Neural cell (in vitro differentiated cells): ENCODE measurements at regions not wholly inside any gene's neighbourhood (a gene's known extent, or its start where the extent isn't known, plus 50 kb on each side); places are given as distances from the start of the nearest gene placed in this dataset.

ENCODE experiments used
- EP300 ChIP-seq: fragments of 450-650 bp; conservative IDR thresholded peaks from 2 replicates; pipeline ENCODE4 v1.6.1; 2014; ENCODE audit warnings: antibody characterized with exemption, mild to moderate bottlenecking, moderate library complexity; ENCODE audit not compliant: poor library complexity, severe bottlenecking
- EZH2 ChIP-seq: fragments of 200-600, 300-800 bp; shearing (Covaris generic), sonication (generic); IDR thresholded peaks from 2 replicates; pipeline ENCODE4 v1.6.1; 2014; ENCODE audit warnings: antibody characterized with exemption, low read length, borderline replicate concordance, mild to moderate bottlenecking; ENCODE audit not compliant: insufficient read depth, poor library complexity, severe bottlenecking
- MXI1 ChIP-seq: fragments of 450-650 bp; conservative IDR thresholded peaks from 2 replicates; pipeline ENCODE4 v1.6.1; 2014; ENCODE audit warnings: antibody characterized with exemption, mild to moderate bottlenecking; ENCODE audit not compliant: poor library complexity, severe bottlenecking
- POLR2AphosphoS5 ChIP-seq: IDR thresholded peaks from 2 replicates; pipeline ENCODE4 v1.6.1; 2012
- SMC3 ChIP-seq: fragments of 450-650 bp; conservative IDR thresholded peaks from 2 replicates; pipeline ENCODE4 v1.6.1; 2014; ENCODE audit warnings: antibody characterized with exemption, mild to moderate bottlenecking, moderate library complexity; ENCODE audit not compliant: poor library complexity
- TAF1 ChIP-seq: IDR thresholded peaks from 2 replicates; pipeline ENCODE4 v1.6.1; 2012; ENCODE audit warnings: low read depth
- TF ChIP-seq, protein P1 (sequence below): fragments of 450-650 bp; IDR thresholded peaks from 2 replicates; pipeline ENCODE4 v1.5.1; 2014; ENCODE audit warnings: antibody characterized with exemption, mild to moderate bottlenecking, moderate library complexity; ENCODE audit not compliant: poor library complexity, severe bottlenecking
- TF ChIP-seq, protein P2 (sequence below): IDR thresholded peaks from 2 replicates; pipeline ENCODE4 v1.6.1; 2012; ENCODE audit warnings: borderline replicate concordance

DNA sequence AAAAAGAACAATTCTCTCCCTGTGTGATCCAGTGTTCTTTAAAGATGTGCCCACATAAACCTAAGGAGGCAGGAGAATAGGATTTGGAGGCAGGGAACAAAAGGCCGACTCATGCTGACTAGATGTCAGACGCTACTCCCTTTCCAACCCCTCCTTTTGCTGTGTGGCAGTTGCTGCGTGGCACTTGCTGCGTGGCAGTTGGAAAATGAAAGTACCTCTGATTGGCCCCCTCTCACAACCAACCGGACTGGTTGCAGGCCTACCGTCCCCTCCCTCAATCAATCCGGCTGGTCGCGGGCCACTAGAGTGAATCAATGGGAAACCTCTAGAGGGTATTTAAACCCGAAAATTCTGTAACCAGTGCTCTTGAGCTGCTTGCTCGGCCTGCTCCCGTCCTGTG lies 551.0 kb downstream of the KIF4B start:
- TF ChIP-seq SMC3 (no peak), POLR2AphosphoS5 (no peak), TAF1 (no peak), EP300 (no peak), EZH2 (no peak), MXI1 (no peak)
- TF ChIP-seq, protein P1, sequence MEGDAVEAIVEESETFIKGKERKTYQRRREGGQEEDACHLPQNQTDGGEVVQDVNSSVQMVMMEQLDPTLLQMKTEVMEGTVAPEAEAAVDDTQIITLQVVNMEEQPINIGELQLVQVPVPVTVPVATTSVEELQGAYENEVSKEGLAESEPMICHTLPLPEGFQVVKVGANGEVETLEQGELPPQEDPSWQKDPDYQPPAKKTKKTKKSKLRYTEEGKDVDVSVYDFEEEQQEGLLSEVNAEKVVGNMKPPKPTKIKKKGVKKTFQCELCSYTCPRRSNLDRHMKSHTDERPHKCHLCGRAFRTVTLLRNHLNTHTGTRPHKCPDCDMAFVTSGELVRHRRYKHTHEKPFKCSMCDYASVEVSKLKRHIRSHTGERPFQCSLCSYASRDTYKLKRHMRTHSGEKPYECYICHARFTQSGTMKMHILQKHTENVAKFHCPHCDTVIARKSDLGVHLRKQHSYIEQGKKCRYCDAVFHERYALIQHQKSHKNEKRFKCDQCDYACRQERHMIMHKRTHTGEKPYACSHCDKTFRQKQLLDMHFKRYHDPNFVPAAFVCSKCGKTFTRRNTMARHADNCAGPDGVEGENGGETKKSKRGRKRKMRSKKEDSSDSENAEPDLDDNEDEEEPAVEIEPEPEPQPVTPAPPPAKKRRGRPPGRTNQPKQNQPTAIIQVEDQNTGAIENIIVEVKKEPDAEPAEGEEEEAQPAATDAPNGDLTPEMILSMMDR, result no peak
- TF ChIP-seq, protein P2, sequence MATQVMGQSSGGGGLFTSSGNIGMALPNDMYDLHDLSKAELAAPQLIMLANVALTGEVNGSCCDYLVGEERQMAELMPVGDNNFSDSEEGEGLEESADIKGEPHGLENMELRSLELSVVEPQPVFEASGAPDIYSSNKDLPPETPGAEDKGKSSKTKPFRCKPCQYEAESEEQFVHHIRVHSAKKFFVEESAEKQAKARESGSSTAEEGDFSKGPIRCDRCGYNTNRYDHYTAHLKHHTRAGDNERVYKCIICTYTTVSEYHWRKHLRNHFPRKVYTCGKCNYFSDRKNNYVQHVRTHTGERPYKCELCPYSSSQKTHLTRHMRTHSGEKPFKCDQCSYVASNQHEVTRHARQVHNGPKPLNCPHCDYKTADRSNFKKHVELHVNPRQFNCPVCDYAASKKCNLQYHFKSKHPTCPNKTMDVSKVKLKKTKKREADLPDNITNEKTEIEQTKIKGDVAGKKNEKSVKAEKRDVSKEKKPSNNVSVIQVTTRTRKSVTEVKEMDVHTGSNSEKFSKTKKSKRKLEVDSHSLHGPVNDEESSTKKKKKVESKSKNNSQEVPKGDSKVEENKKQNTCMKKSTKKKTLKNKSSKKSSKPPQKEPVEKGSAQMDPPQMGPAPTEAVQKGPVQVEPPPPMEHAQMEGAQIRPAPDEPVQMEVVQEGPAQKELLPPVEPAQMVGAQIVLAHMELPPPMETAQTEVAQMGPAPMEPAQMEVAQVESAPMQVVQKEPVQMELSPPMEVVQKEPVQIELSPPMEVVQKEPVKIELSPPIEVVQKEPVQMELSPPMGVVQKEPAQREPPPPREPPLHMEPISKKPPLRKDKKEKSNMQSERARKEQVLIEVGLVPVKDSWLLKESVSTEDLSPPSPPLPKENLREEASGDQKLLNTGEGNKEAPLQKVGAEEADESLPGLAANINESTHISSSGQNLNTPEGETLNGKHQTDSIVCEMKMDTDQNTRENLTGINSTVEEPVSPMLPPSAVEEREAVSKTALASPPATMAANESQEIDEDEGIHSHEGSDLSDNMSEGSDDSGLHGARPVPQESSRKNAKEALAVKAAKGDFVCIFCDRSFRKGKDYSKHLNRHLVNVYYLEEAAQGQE, result no peak
